HFFc6 (cell line): ENCODE measurements at regions not wholly inside any gene's neighbourhood (a gene's known extent, or its start where the extent isn't known, plus 50 kb on each side); places are given as distances from the start of the nearest gene placed in this dataset.

Source experiments
- DNase-seq: peaks from one replicate; pipeline ENCODE4 v3.0.0-alpha.2; 2018
- H3K27ac Mint-ChIP-seq: 2 replicates; pipeline ENCODE4 v1.8.0; 2020; ENCODE audit warnings: mild to moderate bottlenecking, mixed read lengths
- H3K27me3 Mint-ChIP-seq: 2 replicates; pipeline ENCODE4 v1.8.0; 2021; ENCODE audit warnings: mild to moderate bottlenecking, moderate library complexity, mixed read lengths; ENCODE audit not compliant: insufficient read depth
- H3K36me3 Mint-ChIP-seq: 2 replicates; pipeline ENCODE4 v1.8.0; 2021; ENCODE audit warnings: low read depth, mixed read lengths
- H3K4me1 Mint-ChIP-seq: 2 replicates; pipeline ENCODE4 v1.8.0; 2020; ENCODE audit warnings: low read depth, mixed read lengths
- H3K4me3 Mint-ChIP-seq: 2 replicates; pipeline ENCODE4 v1.8.0; 2020; ENCODE audit warnings: mild to moderate bottlenecking, moderate library complexity, mixed read lengths
- H3K9me3 Mint-ChIP-seq: 2 replicates; pipeline ENCODE4 v1.8.0; 2020; ENCODE audit warnings: mild to moderate bottlenecking, mixed read lengths
- TF ChIP-seq, protein P1 (sequence below): fragments of 200-600 bp; sonication (generic); IDR thresholded peaks from 2 replicates; pipeline ENCODE4 v1.5.0; 2021; ENCODE audit warnings: antibody characterized with exemption, mild to moderate bottlenecking

DNA sequence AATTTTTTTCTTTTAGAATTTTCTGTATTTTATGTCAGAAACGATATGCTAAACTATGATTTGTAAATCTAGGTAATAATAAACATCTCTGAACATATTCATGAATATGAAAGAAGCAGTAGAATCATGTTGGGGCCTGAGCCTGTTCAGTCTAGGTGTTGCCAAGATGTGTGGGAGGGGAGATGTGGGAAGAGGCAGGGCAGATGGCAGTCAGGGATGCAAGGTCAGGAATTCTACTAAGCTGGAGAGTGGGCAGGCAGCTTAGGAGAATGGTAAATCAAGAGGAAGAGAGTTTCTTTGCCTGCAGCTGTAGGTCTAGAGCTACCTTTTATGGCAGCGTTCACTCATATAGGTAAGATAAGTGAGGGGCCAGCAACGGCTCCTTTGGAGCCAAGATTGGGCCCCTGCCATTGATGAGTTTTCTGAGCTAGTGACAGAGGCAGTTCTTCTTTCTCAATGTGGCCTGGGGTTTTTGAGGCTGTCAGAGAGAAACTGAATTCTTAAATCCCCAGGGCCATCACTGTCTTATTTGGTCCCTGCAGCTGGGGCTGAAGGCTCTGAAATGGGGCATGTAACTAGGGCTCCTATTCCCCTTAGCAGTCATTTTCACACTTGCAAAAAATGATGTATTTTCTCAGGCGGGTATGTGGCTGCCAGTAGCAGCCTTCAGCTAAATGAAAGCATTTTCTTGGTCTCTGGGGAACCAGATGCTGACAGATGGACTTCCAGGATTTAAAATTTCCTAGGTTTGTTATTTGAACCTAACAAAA lies 232.8 kb downstream of the PIK3C3 start:
- H3K4me3 Mint-ChIP-seq = no peak overlapping the region
- no peak for DNase-seq
- H3K27me3 Mint-ChIP-seq = no peaks in the 10 kb centered on the region; the same call in none of the 2 replicates
- H3K4me1 Mint-ChIP-seq = peaks cover 31% of the 10 kb centered on the region
- peaks cover 4% of the 10 kb centered on the region; the same call in 1 of the 2 replicates for H3K9me3 Mint-ChIP-seq
- TF ChIP-seq, protein P1, sequence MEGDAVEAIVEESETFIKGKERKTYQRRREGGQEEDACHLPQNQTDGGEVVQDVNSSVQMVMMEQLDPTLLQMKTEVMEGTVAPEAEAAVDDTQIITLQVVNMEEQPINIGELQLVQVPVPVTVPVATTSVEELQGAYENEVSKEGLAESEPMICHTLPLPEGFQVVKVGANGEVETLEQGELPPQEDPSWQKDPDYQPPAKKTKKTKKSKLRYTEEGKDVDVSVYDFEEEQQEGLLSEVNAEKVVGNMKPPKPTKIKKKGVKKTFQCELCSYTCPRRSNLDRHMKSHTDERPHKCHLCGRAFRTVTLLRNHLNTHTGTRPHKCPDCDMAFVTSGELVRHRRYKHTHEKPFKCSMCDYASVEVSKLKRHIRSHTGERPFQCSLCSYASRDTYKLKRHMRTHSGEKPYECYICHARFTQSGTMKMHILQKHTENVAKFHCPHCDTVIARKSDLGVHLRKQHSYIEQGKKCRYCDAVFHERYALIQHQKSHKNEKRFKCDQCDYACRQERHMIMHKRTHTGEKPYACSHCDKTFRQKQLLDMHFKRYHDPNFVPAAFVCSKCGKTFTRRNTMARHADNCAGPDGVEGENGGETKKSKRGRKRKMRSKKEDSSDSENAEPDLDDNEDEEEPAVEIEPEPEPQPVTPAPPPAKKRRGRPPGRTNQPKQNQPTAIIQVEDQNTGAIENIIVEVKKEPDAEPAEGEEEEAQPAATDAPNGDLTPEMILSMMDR = no peak
- peaks cover 8% of the 10 kb centered on the region; the same call in 1 of the 2 replicates for H3K36me3 Mint-ChIP-seq
- no peak overlapping the region for H3K27ac Mint-ChIP-seq

DNA sequence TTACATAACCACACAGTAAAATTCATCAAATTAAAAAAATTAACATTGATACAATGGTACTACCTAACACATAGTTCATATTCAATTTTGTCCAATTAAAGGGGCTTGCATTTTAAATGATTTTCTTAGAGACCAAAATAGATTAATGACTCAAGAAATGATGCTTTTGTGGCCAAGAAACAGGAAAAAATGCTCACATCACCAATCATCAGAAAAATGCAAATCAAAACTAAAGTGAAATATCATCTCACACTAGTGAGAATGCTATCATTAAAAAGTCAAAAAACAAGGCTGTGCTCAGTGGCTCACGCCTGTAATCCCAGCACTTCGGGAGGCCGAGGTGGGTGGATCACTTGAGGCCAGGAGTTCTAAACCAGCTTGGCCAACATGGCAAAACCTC lies 235.6 kb downstream of the PIK3C3 start:
- peaks cover 37% of the 10 kb centered on the region for H3K4me1 Mint-ChIP-seq

DNA sequence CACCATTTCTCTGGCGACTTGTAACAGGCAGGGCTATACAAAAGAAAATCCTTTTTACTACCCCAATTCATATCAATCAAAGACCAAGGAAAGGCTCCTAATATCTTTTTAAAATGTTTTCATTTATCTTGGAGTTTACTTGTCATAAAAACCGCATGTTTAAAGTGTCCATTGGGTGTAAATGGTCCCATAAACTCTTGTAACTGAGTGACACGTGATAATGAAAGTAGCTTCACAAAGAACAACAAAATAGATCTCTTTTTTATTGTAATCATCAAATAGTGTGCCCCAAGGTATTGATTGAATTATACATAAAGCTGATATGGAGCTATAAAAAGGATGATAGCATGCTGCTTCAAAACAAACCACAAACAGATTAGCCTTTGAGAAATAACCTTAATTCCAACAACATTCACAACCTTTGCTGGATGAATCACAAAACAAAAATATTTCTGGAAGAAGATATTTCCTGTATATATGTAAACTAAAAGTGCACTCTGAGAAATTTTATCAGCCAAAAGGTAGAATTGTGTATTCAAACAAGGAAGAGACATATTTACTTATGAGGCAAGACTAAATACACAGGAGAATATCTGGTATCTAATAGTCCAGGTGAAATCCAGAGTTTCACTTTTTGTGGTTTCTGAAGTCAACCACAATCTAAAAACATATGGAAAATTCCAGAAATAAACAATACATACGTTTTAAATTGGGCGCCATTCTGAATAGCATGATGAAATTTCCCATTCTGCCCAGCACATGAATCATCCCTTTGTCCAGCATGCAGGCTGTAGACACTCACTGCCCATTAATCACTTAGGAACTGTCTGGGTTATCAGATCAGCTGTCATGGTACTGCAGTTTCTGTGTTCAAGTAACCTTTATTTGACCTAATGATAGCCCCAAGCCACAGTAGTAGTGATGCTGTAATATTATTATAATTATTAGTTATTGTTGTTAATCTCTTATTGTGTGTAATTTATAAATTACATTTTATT lies 237.5 kb downstream of the PIK3C3 start:
- TF ChIP-seq, protein P1 = no peak
- Mint-ChIP-seq H3K27me3 (no peaks in the 10 kb centered on the region; the same call in 1 of the 2 replicates), H3K9me3 (peaks cover 4% of the 10 kb centered on the region; the same call in 1 of the 2 replicates), H3K4me3 (no peak overlapping the region), H3K4me1 (peaks cover 52% of the 10 kb centered on the region), H3K27ac (no peak overlapping the region), H3K36me3 (no peaks in the 10 kb centered on the region)
- DNase-seq = peak; percentile 66

More for the DNA sequence above, 235.6 kb downstream of the PIK3C3 start:
- TF ChIP-seq, protein P1 = no peak
- Mint-ChIP-seq H3K27me3 (no peaks in the 10 kb centered on the region; the same call in 1 of the 2 replicates), H3K9me3 (peaks cover 4% of the 10 kb centered on the region; the same call in 1 of the 2 replicates), H3K36me3 (peaks cover 4% of the 10 kb centered on the region; the same call in 1 of the 2 replicates), H3K27ac (no peak overlapping the region), H3K4me3 (no peak overlapping the region)
- no peak for DNase-seq

DNA sequence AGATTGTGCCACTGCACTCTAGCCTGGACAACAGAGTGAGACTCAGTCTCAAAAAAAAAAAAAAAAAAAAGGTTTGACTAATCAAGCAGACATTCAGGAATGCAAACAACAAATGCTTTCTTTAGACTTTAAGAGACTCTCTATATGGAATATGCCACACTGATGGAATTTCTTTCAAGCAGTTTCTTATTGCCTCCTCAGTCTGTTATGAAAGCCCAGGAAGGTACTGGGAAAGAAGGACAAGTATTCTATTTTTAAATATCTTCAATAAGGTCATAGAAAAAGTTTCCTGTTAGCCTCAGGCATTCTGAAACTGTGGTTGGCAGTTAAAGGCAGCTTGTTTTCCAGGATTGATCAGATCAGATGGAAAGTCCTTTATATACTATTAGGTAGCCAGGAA lies 241.6 kb downstream of the PIK3C3 start:
- no peak overlapping the region for H3K4me3 Mint-ChIP-seq
- TF ChIP-seq, protein P1 = no peak
- no peak overlapping the region; the same call in 1 of the 2 replicates for H3K27ac Mint-ChIP-seq
- H3K4me1 Mint-ChIP-seq = peaks cover 54% of the 10 kb centered on the region
- H3K9me3 Mint-ChIP-seq = no peaks in the 10 kb centered on the region
- peak; percentile 69 for DNase-seq
- no peaks in the 10 kb centered on the region for H3K36me3 Mint-ChIP-seq
- H3K27me3 Mint-ChIP-seq = peaks cover 2% of the 10 kb centered on the region; the same call in 1 of the 2 replicates

DNA sequence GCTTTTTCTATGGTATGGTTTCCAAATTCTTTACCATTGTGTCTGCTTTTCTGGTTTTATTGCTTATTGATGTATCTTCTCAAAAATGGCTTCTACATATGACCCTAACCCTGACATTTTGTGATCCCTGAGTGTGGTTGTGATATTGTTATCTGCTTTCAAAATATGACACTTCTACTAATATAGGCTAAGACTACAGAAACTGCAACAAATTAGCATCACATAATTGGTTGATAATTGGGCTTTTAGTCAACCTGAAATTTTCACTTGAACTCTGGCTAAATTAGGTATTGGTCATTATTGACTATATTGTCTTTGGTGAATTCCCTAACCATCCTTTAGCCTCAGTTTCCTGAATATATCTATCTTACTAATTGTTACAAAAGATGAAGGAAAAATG lies 246.1 kb downstream of the PIK3C3 start:
- H3K27ac Mint-ChIP-seq = no peak overlapping the region
- no peaks in the 10 kb centered on the region for H3K36me3 Mint-ChIP-seq
- H3K9me3 Mint-ChIP-seq = no peaks in the 10 kb centered on the region
- TF ChIP-seq, protein P1 = no peak
- peaks cover 8% of the 10 kb centered on the region; the same call in 1 of the 2 replicates for H3K27me3 Mint-ChIP-seq
- no peak for DNase-seq
- no peak overlapping the region for H3K4me3 Mint-ChIP-seq
- peaks cover 13% of the 10 kb centered on the region; the same call in 1 of the 2 replicates for H3K4me1 Mint-ChIP-seq
